HG03175 (cell line): ENCODE measurements at regions not wholly inside any gene's neighbourhood (a gene's known extent, or its start where the extent isn't known, plus 50 kb on each side); places are given as distances from the start of the nearest gene placed in this dataset.

Experiments used
- ATAC-seq: cut with Tn5 transposase; IDR thresholded peaks from one replicate; pipeline ENCODE4 v1.9.1; 2021; ENCODE audit warnings: mild to moderate bottlenecking, moderate library complexity; ENCODE audit not compliant: unreplicated experiment

DNA sequence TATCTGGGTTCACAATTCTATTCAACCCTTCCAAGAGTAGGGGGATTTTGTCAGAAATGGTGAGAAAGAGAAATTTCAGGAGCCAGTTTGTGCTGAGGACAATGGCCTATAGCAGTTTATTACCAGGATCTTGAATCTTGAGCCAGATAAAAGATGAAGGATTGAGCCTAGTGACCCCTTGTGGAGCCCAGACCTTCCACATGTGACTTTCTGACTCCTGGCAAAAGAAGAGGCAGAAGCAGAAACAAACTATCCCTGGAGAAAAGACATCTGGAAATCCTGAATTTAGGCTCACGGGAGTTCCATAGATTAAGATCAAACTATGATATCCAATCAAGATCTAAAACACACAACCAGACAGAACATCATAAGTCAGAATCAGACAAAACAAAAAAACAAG lies 60.9 kb upstream of the CHRM2 start:
- no peak for ATAC-seq

DNA sequence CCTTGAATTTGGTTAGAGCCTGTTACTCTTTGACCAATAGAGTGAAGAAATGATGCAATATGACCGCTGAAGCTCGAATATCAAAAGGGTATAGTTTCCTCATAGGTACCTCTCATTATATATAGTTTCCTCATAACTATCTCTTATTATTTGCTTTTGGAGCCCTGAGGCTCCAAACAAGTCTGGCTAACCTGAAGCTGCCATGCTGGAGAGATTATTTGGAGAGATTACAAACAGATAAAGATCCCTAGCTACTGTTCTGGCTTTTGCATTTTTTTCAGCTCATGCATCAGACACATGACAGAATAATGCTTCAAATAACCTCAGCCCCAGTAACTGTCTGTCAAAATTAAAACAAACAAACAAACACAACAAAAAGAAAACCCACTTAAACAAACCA lies 65.4 kb upstream of the CHRM2 start:
- ATAC-seq = no peak

DNA sequence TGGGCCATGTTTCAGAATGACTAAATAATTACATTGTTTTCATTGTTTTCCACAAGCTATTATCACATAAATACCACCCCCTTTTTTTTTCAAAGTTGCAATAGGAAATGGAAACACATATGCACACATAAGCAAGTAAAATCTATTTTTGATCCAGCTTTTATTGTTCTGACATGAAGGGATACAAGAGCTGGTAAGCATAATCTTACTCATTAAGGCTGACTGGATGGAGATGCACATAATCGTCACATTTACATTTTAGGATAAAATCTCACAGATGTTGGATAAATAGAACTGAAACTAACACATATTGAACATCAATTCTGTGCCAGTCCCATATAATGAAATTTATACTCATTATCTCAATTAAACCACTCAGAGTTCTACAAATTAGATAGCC lies 84.5 kb upstream of the CHRM2 start:
- ATAC-seq = no peak

DNA sequence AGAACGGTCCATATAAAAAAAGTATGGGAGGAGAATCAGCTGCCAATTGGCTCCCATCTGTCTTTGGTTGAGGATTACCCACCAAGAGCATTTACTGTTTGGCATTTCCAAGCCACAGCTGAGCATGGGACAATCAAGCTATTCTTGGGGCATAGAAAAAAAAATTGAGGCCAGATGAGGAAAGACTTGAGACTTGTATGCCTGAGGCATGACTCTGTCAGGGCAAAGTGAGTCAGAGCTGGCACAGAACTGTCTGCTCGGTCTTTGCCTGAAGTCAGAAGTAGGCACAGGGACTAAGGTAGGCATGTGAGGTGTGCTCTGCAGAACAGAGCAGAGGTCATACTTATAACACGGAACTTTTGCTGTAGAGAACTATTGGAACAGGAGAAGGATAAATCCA lies 126.5 kb upstream of the CHRM2 start:
- no peak for ATAC-seq

DNA sequence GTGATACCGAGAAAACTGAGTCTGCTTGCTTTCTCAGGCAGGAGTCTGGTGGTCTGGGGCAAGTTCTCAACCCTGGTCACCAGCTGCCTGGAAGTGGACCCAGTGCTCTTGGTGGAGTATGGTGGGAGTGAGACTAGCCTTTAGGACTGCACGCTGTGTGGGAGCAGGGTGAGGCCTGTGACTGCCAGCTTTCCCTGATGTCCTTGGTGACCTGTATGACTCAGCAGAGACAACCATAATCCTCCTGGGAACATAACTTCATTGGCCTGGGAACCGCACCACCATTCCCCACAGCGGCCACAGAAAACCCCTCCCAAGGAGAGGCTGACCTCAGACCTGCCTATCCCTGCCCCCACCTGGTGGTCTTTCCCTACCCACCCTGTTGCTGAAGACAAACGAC lies 139.5 kb upstream of the CHRM2 start:
- no peak for ATAC-seq

DNA sequence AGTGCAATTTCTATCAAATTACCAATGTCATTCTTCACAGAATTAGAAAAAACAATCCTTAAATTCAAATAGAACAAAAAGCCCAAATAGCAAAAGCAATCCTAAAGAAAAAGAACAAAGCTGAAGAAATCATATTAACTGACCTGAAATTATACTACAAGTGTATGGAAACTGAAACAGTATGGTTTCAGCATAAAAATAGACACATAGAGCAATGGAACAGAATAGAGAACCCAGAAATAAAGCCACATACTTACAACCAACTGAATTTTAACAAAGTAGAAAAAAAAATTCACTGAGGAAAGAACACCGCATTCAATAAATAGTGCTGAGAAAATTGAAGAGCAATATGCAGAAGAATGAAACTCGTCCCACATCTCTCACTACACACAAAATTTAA lies 142.0 kb upstream of the CHRM2 start:
- ATAC-seq = no peak

DNA sequence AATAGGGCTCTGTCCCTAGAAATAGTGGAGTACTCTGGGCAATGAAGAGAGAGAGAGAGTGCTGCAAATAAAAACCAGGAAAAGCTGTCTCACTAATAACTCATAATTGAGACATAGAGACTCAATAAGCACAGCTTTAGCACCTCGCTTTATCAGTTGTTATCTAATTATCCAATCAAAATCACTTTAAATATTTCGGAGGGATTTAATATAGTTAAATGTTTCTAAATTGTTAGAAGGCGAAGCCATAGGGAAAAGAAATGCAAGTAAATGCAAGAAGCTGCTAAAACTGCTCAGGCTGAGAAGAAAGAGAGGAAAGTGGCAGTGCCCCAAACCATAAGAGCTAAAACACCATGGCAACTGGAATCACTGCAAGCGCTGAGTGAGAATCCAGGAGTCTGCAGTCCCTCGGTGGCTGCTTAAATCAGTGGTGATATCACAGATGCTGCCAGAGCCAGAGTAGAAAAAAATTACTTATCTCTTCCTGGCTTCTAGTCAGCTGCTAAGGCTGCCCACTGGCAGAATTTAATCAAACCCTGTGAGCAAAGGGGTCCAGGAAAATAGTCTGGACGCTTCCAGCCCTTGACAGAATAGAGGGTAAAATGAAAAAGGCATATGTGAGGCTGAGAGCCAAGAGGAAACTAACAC lies 150.4 kb upstream of the CHRM2 start:
- no peak for ATAC-seq

DNA sequence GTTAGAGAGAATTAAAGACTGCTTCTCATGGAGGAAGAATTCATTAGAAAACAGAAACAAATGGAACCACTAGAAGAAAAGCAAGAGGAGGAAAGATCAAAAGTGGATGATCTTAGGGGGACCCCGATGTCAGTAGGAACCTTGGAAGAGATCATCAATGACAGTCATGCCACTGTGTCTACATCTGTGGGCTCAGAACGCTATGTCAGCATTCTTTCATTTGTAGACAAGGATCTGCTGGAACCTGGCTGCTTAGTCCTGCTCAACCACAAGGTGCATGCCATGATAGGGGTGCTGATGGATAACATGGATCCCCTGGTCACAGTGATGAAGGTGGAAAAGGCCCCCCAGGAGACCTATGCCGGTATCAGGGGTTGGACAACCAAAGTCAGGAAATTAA lies 154.4 kb upstream of the CHRM2 start:
- ATAC-seq = no peak

DNA sequence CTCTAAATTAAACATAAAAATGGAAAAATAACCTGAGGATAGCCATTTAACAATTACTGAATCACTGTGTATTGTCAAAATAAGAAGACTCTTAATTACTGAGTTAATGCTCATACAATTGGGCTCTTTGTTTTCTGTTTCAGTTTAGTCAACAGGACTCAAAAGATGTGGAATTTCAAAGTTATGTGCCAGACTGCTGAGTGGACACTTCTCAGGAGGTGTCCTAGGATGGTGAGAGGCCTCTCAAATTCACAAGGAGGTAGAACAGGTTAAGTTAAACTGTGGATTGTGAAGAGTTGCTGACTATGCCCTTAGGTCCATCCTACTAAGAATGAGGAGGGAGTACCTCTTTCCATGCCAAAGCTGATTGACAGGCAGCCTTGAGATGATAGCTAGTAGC lies 157.7 kb upstream of the CHRM2 start:
- no peak for ATAC-seq

DNA sequence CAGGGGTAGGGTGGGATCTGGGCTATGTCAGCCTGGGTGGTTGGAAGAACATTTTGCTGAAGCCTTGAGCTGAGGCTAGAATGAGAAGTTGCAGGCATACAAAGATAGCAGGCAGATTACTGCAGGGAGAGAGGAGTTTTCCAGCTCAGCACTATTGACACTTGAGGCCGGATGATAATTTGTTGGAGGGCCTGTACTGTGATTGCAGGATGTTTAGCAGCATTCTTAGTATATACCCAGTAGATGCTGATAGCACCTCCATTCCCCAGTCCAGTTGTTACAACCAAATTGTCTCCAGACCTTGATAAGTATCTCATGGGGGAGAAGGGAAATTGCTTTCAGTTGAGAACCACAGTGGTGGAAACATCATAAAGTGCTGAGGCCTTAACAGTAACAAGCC lies 158.6 kb upstream of the CHRM2 start:
- ATAC-seq = no peak

DNA sequence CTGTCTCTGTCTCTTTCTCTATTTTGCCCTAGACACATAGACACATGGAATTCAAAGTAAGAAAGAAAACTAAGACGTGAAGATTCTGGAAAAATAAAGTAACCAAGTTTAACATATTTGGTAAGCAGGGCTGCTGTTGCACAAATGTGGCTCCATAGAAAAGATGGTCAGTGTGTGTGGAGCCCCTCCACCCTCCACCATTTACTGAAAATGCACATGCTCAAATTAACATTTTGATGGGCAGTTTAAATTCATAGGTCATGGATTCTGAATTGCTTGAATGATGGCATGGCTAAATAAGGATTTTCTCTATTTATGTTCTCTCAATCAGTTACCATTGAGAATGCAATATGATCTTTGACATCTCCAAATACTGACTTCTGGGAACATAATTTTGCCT lies 165.5 kb upstream of the CHRM2 start:
- no peak for ATAC-seq

DNA sequence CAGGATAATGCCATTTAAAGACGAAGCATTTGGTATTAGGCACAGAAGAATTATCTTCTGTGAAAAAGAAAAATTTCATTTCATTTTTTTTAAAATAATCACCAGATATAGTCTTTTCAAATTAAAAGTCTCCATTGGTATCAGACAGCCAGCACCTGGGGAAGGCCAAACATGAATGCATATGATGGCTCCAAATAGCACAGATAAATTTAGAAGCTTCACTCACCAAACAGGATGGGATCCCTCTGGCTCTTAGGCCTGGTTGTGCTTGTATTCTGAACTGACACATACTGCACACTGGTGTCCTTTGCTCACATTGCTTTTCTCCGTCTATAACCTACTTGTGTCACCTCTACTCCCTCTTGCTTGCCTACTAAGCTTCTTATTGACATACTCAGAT lies 169.5 kb upstream of the CHRM2 start:
- ATAC-seq = no peak

DNA sequence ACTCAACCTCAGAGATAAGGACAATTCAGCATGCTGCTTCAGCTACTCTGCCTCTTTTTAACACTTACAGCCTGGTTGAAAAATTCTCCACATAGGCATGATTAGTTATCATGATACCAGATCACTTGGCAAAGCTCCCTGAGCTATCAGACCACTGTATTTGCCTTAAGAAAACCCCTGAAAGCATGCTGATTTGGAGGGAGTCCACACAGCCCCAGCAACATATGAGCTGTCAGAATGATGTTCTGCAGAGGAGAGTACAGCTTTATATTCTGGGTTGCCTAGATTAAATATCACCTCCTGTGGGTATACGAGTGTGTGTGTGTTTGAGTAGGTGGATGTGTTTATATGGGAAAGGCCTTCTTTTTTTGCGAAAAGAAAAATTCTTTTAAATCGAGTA lies 170.2 kb upstream of the CHRM2 start:
- no peak for ATAC-seq

DNA sequence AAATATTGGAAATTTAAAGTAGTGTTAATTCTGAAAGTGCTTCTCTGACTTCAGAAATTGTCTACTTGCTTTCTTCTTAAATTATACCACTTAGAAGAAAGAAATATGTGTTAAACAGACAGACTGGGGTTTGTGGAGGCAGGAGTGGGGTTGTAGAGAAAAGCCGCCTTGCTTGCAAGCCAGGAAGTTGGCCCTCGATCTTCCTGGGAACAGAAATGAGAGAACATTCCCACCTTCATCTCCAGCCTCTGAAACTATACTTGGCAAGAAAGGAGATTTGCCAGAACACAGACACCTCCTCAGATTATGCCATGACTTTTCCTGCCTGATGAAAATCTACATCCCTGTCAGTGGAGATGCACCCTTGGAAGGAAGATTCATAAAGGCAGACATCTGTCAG lies 171.2 kb upstream of the CHRM2 start:
- no peak for ATAC-seq

DNA sequence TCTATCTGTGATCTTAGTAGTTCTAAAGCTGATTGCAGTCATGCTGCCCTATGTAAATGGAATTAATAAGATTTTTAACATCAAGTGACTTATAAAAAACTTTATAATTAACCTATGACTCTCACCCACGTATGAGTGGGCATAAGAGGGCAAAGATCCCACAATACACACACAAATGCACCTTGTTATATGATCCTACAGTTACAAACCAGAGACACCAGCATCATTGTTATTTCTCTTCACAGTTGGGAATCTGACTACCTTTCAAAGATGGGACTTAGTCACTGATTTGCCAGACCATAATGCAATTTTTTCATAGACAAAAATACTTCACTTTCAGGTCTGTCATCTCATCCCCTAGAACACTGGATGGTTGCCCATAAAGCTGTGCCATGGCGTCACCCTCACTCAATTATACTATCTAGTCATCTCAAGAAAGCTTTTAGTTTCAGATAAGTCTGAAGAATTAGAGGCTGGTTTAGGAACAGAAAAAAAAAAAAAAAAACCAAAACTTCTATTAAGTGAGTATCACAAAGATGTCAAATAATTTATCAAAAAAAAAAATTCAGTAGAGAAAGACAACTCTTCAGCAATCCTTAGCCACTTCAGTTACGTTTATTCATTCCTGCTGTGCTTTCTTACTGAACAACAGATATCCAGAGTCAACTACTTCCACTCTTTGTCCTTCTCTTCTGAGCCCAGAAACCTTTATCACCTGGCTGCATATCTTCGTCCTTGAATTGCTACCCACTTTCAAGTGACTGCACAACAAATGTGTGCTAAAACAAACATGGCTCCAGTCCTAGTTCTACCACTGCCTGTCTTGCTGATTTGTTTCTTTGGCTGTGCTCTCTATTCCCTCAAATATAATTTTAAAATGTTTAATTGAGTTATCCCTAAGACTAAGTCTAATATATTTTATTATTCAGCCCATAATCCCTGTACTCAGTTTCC lies 175.0 kb upstream of the CHRM2 start:
- peak; percentile 47 for ATAC-seq

DNA sequence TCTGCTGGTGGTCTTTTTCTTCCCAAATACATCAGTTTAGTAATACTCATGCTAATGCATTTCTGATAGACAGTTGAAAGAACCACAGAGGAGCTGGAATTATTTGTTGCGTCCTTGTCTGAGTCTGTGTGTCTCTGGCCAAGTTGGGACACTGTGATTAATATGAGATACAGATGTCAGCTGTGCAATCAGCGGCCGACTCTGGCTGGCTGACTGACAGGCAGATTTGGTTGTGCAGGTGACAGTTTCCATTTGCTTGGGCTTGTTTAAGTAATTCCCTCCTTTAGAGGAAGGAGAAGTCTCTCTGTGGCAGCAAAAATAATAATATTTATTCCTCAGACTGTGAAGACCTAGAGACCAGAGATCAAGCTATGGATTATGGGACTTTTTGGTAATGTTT lies 176.2 kb upstream of the CHRM2 start:
- ATAC-seq = no peak

DNA sequence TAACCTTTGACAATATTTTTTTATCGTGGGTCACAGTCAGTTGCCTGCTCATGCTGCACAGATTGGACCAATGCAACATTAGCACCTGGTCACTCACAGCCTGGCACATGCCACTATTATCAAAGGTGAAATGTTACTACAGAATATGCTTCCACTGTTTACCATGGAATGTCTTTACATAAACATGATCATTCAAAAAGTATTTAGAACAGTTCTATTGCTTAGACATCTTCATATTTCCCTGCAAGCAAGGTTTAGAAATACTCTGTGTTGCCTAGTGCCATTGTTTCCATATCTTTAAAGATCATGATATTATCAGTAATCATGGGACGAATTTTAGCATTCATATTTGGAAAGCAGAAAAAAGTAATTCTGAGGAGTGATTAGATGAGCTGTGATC lies 179.9 kb upstream of the CHRM2 start:
- ATAC-seq = no peak

DNA sequence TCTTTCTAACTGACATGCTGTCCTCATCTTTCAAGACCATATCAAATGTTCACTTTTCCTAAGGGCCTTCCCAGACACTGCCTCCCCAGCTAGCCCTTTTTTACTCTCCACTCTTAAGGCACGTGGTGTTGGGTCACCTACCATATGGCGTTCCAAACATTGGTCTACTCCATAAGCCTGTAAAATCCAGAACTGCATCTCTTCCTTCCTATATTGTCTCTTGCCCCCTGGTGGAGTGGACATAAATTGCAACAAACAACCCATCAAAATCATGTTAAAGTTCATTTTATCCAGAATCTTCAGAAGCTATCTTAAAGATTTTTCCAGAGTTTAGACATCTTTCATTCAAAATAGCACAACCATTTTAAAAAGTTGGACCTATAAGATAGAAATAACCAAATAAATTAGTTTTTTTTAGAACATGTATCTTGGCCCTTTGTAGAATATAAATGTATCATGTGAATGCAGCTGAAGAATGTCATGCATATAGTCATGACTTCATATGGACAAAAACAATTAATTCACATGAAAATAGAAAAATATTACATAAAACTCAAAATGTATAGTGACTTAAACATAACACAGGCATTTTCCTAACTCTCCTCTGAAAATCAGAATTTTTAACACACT lies 180.6 kb upstream of the CHRM2 start:
- peak; percentile 64 for ATAC-seq

DNA sequence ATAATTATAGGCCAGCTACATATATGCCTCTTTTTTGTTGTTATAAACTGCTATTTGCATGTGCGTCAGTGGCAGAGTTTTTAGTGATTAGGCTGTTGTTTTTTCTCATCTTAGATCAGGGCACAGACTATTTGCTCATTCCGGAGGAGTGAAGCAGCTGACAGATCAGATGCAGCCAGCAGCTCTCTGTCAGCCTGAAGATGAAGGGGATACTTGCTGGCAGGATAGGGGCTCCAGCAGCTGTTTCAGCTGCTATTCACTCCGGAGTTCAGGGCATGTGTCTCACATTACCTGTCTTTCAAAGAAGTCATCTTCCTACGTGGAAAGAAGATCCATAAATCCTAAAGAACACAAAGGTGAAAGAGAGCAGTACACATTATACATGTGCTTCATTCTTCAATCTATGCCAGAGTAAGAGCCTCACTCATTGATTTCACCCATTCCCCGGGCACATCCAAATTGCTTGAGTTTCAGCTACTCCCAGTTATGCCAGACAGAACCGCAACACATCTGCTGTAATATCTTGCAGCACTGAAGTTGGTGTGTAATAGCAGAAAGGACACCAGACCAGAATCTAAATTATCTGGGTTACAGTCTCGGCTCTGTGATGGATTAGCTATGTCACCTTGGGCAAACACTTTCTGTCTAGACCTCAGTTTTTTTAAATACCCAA lies 182.8 kb upstream of the CHRM2 start:
- no peak for ATAC-seq

DNA sequence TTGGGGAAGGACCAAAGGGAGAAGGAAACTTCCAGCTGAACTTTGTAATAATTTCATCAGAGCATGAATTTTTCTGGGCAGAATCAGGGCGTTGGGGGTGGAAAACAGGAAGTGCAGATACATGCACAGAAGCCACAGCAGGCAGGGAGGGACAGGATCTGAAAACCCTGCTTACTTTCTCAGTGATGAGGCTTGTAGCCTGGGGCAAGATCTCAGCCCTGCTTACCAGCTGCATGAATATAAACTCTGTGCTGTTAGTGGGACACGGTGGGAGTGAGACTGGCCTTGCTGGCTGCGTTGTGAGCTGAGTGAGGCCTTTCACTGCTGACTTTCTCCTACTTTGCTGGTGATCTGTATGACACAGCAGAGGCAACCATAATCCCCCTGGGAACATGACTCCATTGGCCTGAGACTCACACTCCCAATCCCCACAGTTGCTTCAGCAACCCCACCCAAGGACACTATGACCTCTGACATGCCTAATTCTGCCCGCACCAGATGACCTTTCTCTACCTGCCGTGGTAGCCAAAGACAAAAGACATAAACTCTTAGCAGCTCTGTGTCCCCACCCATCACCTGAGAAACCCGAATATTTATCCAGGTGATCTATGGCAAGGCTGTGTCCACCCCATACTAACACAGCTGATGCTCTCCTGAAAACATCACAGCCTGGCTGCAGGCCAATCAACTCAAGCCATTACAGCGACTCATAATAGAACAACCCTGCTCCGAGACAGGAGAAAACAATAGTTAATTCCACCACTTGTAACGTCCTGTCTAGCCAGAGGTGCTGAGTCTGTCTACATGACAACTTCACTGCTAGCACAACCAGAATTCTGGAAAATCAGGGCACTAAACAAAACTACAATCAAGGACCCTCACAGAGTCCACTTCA lies 190.7 kb upstream of the CHRM2 start:
- peak; percentile 64 for ATAC-seq
